Astrocyte (in vitro differentiated cells and primary cell): ENCODE measurements at regions not wholly inside any gene's neighbourhood (a gene's known extent, or its start where the extent isn't known, plus 50 kb on each side); places are given as distances from the start of the nearest gene placed in this dataset.

Experiments used
- CTCF ChIP-seq: IDR thresholded peaks from 2 replicates; pipeline ENCODE4 v1.5.1; 2011; ENCODE audit warnings: low read depth, mild to moderate bottlenecking, inconsistent platforms, low read length, moderate library complexity; ENCODE audit not compliant: insufficient read depth
- EZH2 ChIP-seq: IDR thresholded peaks from 2 replicates; pipeline ENCODE4 v1.6.1; 2012; ENCODE audit warnings: mild to moderate bottlenecking, low read length, inconsistent platforms; ENCODE audit not compliant: insufficient read depth

GRCh38 chr18:29823671-29824070 lies 1218.9 kb downstream of the DSC3 start:
- TF ChIP-seq CTCF, result no peak
- no peak for TF ChIP-seq EZH2
